ENCODE measurements at regions not wholly inside any gene's neighbourhood (a gene's known extent, or its start where the extent isn't known, plus 50 kb on each side); places are given as distances from the start of the nearest gene placed in this dataset.

DNA sequence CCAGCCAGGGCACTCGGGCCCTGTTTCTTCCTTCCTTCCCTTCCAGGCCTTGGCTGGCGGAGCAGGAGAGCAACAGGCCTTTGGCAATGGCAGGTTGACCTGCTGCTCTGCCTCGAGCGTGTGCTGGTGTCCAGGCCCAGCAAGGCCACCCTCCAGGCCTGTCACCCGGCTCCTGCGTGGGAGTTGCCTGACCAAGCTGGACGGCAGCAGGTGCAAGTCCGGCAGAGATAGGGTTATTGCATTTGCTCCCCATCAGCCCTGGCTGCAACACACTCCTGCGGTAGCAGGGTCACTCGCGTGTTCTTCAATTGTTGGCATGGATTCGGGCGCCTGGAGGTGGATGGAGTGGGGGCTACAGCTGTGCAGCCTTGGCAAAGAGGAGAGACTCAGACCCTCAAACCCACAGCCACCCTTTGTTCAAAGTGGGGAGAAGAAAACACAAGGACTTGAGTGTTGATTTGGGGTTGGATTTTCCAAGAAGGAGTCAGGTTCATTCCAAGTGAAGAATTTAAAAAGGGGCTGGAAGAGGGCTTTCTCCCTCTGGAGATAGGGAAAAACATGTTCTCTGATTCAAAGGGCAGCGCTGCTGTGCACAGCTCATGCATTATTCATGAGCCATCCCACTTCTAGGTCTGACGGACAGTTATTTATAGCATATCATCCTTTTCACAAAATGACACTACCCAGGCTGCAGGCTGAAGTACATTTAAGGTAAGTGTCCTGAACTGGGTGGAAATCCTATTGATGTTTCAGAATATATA, 64.2 kb upstream of the PITRM1 start:
- no peak for TF ChIP-seq POLR2AphosphoS5 (IDR thresholded peaks at IDR 0.05; ENCODE audit: borderline replicate concordance, low read depth, low read length)
- no peak for TF ChIP-seq FOXP2 (optimal IDR thresholded peaks at IDR 0.05; ENCODE audit: control extremely low read depth, extremely low read length, insufficient read depth)
